ENCODE measurements at regions not wholly inside any gene's neighbourhood (a gene's known extent, or its start where the extent isn't known, plus 50 kb on each side); places are given as distances from the start of the nearest gene placed in this dataset.
"Not testable (repeated sequence)": the region's sequence is repeated elsewhere in the genome, so short reads cannot be mapped to it uniquely, and the experiment has no call there.

GRCh38 chr3:184502123-184502667 is 59.4 kb upstream of the EPHB3 start:
- ChIA-PET POLR2A (no interaction called here), CTCF (interaction anchor here (0.7 to 1.5 kb wide), 3 partner anchors 11 to 829 kb away, joined by 3 to 7 read pairs (median 3); no protein-coding TSS in a partner anchor)
- intact Hi-C loops (cut with micrococcal nuclease): no loop called here
- DNase-seq (ENCODE audit: unreplicated experiment): peak; percentile 16
- no peak overlapping the region for H3K4me3 Mint-ChIP-seq (ENCODE audit: unreplicated experiment)
- H3K27me3 Mint-ChIP-seq (ENCODE audit: insufficient read depth, unreplicated experiment): peaks cover 19% of the 10 kb centered on the region
- peaks cover 13% of the 10 kb centered on the region for H3K9me3 Mint-ChIP-seq (ENCODE audit: unreplicated experiment)
- no TSS peak for BruUV-seq (replicated peaks)
- TF ChIP-seq, protein P1, sequence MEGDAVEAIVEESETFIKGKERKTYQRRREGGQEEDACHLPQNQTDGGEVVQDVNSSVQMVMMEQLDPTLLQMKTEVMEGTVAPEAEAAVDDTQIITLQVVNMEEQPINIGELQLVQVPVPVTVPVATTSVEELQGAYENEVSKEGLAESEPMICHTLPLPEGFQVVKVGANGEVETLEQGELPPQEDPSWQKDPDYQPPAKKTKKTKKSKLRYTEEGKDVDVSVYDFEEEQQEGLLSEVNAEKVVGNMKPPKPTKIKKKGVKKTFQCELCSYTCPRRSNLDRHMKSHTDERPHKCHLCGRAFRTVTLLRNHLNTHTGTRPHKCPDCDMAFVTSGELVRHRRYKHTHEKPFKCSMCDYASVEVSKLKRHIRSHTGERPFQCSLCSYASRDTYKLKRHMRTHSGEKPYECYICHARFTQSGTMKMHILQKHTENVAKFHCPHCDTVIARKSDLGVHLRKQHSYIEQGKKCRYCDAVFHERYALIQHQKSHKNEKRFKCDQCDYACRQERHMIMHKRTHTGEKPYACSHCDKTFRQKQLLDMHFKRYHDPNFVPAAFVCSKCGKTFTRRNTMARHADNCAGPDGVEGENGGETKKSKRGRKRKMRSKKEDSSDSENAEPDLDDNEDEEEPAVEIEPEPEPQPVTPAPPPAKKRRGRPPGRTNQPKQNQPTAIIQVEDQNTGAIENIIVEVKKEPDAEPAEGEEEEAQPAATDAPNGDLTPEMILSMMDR (IDR thresholded peaks at IDR 0.05; ENCODE audit: unreplicated experiment): no peak
- H3K4me1 Mint-ChIP-seq (ENCODE audit: insufficient read depth, unreplicated experiment): peaks cover 17% of the 10 kb centered on the region
- no peaks in the 10 kb centered on the region for H3K36me3 Mint-ChIP-seq (ENCODE audit: insufficient read depth, unreplicated experiment)
- no peak overlapping the region for H3K27ac Mint-ChIP-seq (ENCODE audit: low read depth, unreplicated experiment)

DNA sequence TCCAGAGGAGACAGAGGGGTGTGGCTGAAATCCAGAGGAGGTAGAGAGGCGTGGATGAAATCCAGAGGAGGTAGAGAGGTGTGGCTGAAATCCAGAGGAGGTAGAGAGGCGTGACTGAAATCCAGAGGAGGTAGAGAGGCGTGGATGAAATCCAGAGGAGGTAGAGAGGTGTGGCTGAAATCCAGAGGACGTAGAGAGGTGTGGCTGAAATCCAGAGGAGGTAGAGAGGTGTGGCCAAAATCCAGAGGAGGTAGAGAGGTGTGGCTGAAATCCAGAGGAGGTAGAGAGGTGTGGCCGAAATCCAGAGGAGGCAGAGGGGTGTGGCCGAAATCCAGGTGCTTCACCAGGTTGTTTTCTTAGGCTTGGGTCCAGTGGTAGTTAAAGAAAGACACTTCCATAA is 58.7 kb upstream of the EPHB3 start:
- POLR2A ChIA-PET: interaction anchor here (0.7 kb wide), 1 partner anchor 10 kb away, joined by 3 read pairs; no protein-coding TSS in a partner anchor
- DNase-seq (ENCODE audit: unreplicated experiment): peak; percentile 72
- Mint-ChIP-seq H3K9me3 (ENCODE audit: unreplicated experiment) (peaks cover 13% of the 10 kb centered on the region), H3K27me3 (ENCODE audit: insufficient read depth, unreplicated experiment) (peaks cover 26% of the 10 kb centered on the region), H3K4me1 (ENCODE audit: insufficient read depth, unreplicated experiment) (peaks cover 16% of the 10 kb centered on the region)
- BruUV-seq (replicated peaks); H3K27ac Mint-ChIP-seq (ENCODE audit: low read depth, unreplicated experiment); H3K36me3 Mint-ChIP-seq (ENCODE audit: insufficient read depth, unreplicated experiment); H3K4me3 Mint-ChIP-seq (ENCODE audit: unreplicated experiment); intact Hi-C loops (cut with micrococcal nuclease): not testable (repeated sequence)
- CTCF ChIA-PET: interaction anchor here (0.6 to 1.5 kb wide), 5 partner anchors 10 to 828 kb away, joined by 3 to 7 read pairs (median 4); no protein-coding TSS in a partner anchor

GRCh38 chr3:184503647-184504046 is 57.9 kb upstream of the EPHB3 start:
- POLR2A ChIA-PET: interaction anchor here (0.6 to 0.8 kb wide), 3 partner anchors 9 to 28 kb away, joined by 3 read pairs; no protein-coding TSS in a partner anchor
- H3K36me3 Mint-ChIP-seq (ENCODE audit: insufficient read depth, unreplicated experiment): no peaks in the 10 kb centered on the region
- H3K4me3 Mint-ChIP-seq (ENCODE audit: unreplicated experiment): no peak overlapping the region
- TF ChIP-seq, protein P1 (IDR thresholded peaks at IDR 0.05; ENCODE audit: unreplicated experiment): no peak
- peaks cover 29% of the 10 kb centered on the region for H3K27me3 Mint-ChIP-seq (ENCODE audit: insufficient read depth, unreplicated experiment)
- DNase-seq (ENCODE audit: unreplicated experiment): no peak
- peaks cover 10% of the 10 kb centered on the region for H3K4me1 Mint-ChIP-seq (ENCODE audit: insufficient read depth, unreplicated experiment)
- H3K9me3 Mint-ChIP-seq (ENCODE audit: unreplicated experiment): peaks cover 13% of the 10 kb centered on the region
- no TSS peak for BruUV-seq (replicated peaks)
- no peak overlapping the region for H3K27ac Mint-ChIP-seq (ENCODE audit: low read depth, unreplicated experiment)
- intact Hi-C loops (cut with micrococcal nuclease): no loop called here
- CTCF ChIA-PET: interaction anchor here (0.6 to 1.5 kb wide), 5 partner anchors 9 to 86 kb away, joined by 4 to 7 read pairs (median 5); no protein-coding TSS in a partner anchor

DNA sequence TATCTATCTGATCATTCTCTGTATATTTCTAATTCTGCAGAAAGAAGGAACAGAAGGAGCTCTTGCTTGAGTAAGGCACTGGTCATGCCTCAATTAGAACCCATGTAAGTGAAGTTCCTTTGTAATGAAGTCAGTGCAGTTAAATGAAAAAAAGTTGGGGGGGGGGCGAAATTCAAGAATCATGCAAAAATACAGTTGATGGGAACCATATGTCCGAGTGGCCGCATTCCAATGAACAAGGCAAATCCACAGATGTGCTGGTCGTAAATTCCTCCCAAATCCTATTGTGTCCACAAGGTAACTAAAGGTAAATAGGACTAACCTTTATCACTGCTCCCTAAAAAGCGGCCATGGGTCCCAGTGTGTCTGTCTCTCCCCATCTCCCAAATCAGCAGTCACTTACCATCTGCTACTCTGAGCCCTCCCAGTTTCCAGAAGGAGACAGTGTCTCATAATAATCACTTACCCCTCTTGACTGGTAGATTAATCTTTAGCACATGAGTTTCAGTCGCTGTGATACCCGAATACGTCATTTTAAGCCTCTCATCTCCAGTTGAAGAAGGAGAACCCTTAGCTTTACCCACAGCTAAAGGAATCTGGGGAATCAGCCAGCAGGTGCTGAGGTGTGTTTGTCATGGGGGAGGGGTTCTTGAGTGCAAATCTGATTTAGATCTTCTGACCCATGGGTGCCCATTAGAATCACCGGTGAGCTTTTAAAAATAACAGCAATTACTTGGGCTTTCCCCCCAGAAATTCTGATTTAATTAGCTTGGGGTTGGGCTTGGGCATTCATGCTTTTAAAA is 56.3 kb upstream of the EPHB3 start:
- TF ChIP-seq, protein P1 (IDR thresholded peaks at IDR 0.05; ENCODE audit: unreplicated experiment): no peak
- no peaks in the 10 kb centered on the region for H3K36me3 Mint-ChIP-seq (ENCODE audit: insufficient read depth, unreplicated experiment)
- peaks cover 29% of the 10 kb centered on the region for H3K27me3 Mint-ChIP-seq (ENCODE audit: insufficient read depth, unreplicated experiment)
- H3K4me1 Mint-ChIP-seq (ENCODE audit: insufficient read depth, unreplicated experiment): peaks cover 10% of the 10 kb centered on the region
- POLR2A ChIA-PET: interaction anchor here (0.7 kb wide), 1 partner anchor 58 kb away, joined by 4 read pairs; no protein-coding TSS in a partner anchor
- no peak overlapping the region for H3K27ac Mint-ChIP-seq (ENCODE audit: low read depth, unreplicated experiment)
- DNase-seq (ENCODE audit: unreplicated experiment): no peak
- intact Hi-C loops (cut with micrococcal nuclease): no loop called here
- no TSS peak for BruUV-seq (replicated peaks)
- CTCF ChIA-PET: interaction anchor here (0.8 to 1.9 kb wide), 3 partner anchors 9 to 137 kb away, joined by 3 to 12 read pairs (median 8); no protein-coding TSS in a partner anchor
- H3K4me3 Mint-ChIP-seq (ENCODE audit: unreplicated experiment): no peak overlapping the region
- peaks cover 13% of the 10 kb centered on the region for H3K9me3 Mint-ChIP-seq (ENCODE audit: unreplicated experiment)
